A673 (cell line): ENCODE measurements at regions not wholly inside any gene's neighbourhood (a gene's known extent, or its start where the extent isn't known, plus 50 kb on each side); places are given as distances from the start of the nearest gene placed in this dataset.

Experiments used
- BruUV-seq: library from RNA; stranded (reverse); fragments of 400-500 nt; replicated peaks from 2 replicates; lab custom pipeline; 2021; lab: Mats Ljungman, UMichigan
- CTCF ChIA-PET: fragments of 300-600 bp; sonication (Branson Sonifier 250); formaldehyde crosslinking; loops from one replicate; lab custom pipeline; 2022; ENCODE audit warnings: antibody characterized with exemption; lab: Charles Lee
- POLR2A ChIA-PET: fragments of 300-600 bp; sonication (Branson Sonifier 250); formaldehyde crosslinking; loops from one replicate; lab custom pipeline; 2022; ENCODE audit warnings: antibody characterized with exemption; ENCODE audit not compliant: low non-redundant PET; lab: Charles Lee
- DNase-seq: peaks from one replicate; pipeline ENCODE4 v3.0.0-alpha.2; 2015; ENCODE audit warnings: low spot score
- H3K27ac ChIP-seq: fragments of 200-600 bp; sonication (generic); 2 replicates; pipeline ENCODE4 v1.5.1; 2016; ENCODE audit warnings: mixed run types, low read depth, mild to moderate bottlenecking, mixed read lengths, antibody characterized with exemption, low read length; ENCODE audit not compliant: poor library complexity, severe bottlenecking
- H3K27me3 ChIP-seq: fragments of 200-600 bp; sonication (generic); replicated peaks from 2 replicates; pipeline ENCODE4 v1.6.1; 2017; ENCODE audit warnings: mixed run types, low read depth, mild to moderate bottlenecking, mixed read lengths, antibody characterized with exemption, low read length; ENCODE audit not compliant: insufficient read depth, poor library complexity
- H3K36me3 ChIP-seq: fragments of 200-600 bp; sonication (generic); 2 replicates; pipeline ENCODE4 v1.6.1; 2016; ENCODE audit warnings: mixed run types, mild to moderate bottlenecking, mixed read lengths, antibody characterized with exemption, low read length; ENCODE audit not compliant: insufficient read depth, poor library complexity, severe bottlenecking
- H3K4me1 ChIP-seq: fragments of 200-600 bp; sonication (generic); 2 replicates; pipeline ENCODE4 v1.6.1; 2017; ENCODE audit warnings: mixed run types, mild to moderate bottlenecking, mixed read lengths, antibody characterized with exemption, low read length; ENCODE audit not compliant: insufficient read depth, poor library complexity, severe bottlenecking
- H3K4me3 ChIP-seq: fragments of 200-600 bp; sonication (generic); 2 replicates; pipeline ENCODE4 v1.5.1; 2016; ENCODE audit warnings: low read depth, mixed run types, mild to moderate bottlenecking, mixed read lengths, low read length; ENCODE audit not compliant: poor library complexity, severe bottlenecking
- H3K9me3 ChIP-seq: fragments of 200-600 bp; sonication (generic); 2 replicates; pipeline ENCODE4 v1.6.1; 2016; ENCODE audit warnings: mixed run types, low read depth, mild to moderate bottlenecking, mixed read lengths, antibody characterized with exemption, low read length; ENCODE audit not compliant: poor library complexity, severe bottlenecking
- CTCF ChIP-seq: fragments of 300-800, 200-600 bp; sonication (generic); conservative IDR thresholded peaks from 2 replicates; pipeline ENCODE4 v1.5.1; 2017; ENCODE audit warnings: low read depth, mild to moderate bottlenecking, antibody characterized with exemption, low read length, moderate library complexity, mixed read lengths
- EZH2 ChIP-seq: fragments of 200-600 bp; sonication (generic); IDR thresholded peaks from 2 replicates; pipeline ENCODE4 v1.6.1; 2017; ENCODE audit warnings: borderline replicate concordance, low read depth, mild to moderate bottlenecking, mixed read lengths, antibody characterized with exemption, low read length; ENCODE audit not compliant: poor library complexity, severe bottlenecking
- intact Hi-C: fragments of 100-400 bp; cut with micrococcal nuclease; formaldehyde crosslinking; loops from one replicate; pipeline ENCODE4 v1.10.0; 2022; ENCODE audit not compliant: unreplicated experiment

GRCh38 chr1:47555306-47555705 lies 117.5 kb downstream of the FOXD2 start:
- Histone ChIP-seq H3K4me3 (no peak overlapping the region), H3K9me3 (no peaks in the 10 kb centered on the region), H3K36me3 (no peaks in the 10 kb centered on the region), H3K4me1 (no peaks in the 10 kb centered on the region), H3K27me3 (peaks cover 75% of the 10 kb centered on the region), H3K27ac (no peak overlapping the region)
- no TSS peak for BruUV-seq
- intact Hi-C loops: no loop called here
- no peak for DNase-seq
- POLR2A ChIA-PET: interaction anchor here (0.7 kb wide), 1 partner anchor 296 kb away, joined by 3 read pairs; no protein-coding TSS in a partner anchor
- CTCF ChIA-PET: no interaction called here
- TF ChIP-seq EZH2 (no peak), CTCF (no peak)

- no peak for DNase-seq
- H3K9me3 ChIP-seq: no peaks in the 10 kb centered on the region
- no peaks in the 10 kb centered on the region for H3K36me3 ChIP-seq
- no peak overlapping the region for H3K4me3 ChIP-seq
- TF ChIP-seq EZH2: no peak
- no peak for TF ChIP-seq CTCF
- ChIA-PET POLR2A (no interaction called here), CTCF (no interaction called here)
- no peak overlapping the region for H3K27ac ChIP-seq
- no peaks in the 10 kb centered on the region for H3K4me1 ChIP-seq
- H3K27me3 ChIP-seq: peaks cover 69% of the 10 kb centered on the region
- intact Hi-C loops: no loop called here
- no TSS peak for BruUV-seq
These were observed 118.2 kb downstream of the FOXD2 start for GRCh38 chr1:47555841-47556560.

- Histone ChIP-seq H3K27ac (no peak overlapping the region), H3K36me3 (no peaks in the 10 kb centered on the region), H3K27me3 (peaks cover 65% of the 10 kb centered on the region), H3K9me3 (no peaks in the 10 kb centered on the region), H3K4me3 (no peak overlapping the region), H3K4me1 (no peaks in the 10 kb centered on the region)
- no peak for DNase-seq
- intact Hi-C loops: no loop called here
- CTCF ChIA-PET: no interaction called here
- BruUV-seq: no TSS peak
- POLR2A ChIA-PET: no interaction called here
- no peak for TF ChIP-seq CTCF
- TF ChIP-seq EZH2: no peak
These were observed 119.2 kb downstream of the FOXD2 start for GRCh38 chr1:47557066-47557465.
